Activated CD4-positive, alpha-beta T cell treated with anti-CD3 and anti-CD28 coated beads, Interleukin-2, amount 10 ng/mL, durations not matched to agents 7 days and 5 days (primary cell): ENCODE measurements at regions not wholly inside any gene's neighbourhood (a gene's known extent, or its start where the extent isn't known, plus 50 kb on each side); places are given as distances from the start of the nearest gene placed in this dataset.

Experiments
- CTCF ChIA-PET: fragments of 350-600 bp; sonication (Branson Sonifier 250); formaldehyde crosslinking; loops from one replicate; lab custom pipeline; 2021; ENCODE audit warnings: antibody characterized with exemption; lab: Charles Lee
- POLR2A ChIA-PET: fragments of 350-600 bp; sonication (Branson Sonifier 250); formaldehyde crosslinking; loops from one replicate; lab custom pipeline; 2021; ENCODE audit warnings: antibody characterized with exemption; lab: Charles Lee
- DNase-seq: peaks from one replicate; pipeline ENCODE4 v3.0.0-alpha.2; 2020
- H3K27ac Mint-ChIP-seq: one replicate; pipeline ENCODE4 v1.8.0; 2021; ENCODE audit warnings: mild to moderate bottlenecking, moderate library complexity, mixed read lengths
- H3K27me3 Mint-ChIP-seq: one replicate; pipeline ENCODE4 v1.8.0; 2021; ENCODE audit warnings: mixed read lengths
- H3K36me3 Mint-ChIP-seq: one replicate; pipeline ENCODE4 v1.8.0; 2021; ENCODE audit warnings: low read depth, mixed read lengths
- H3K4me1 Mint-ChIP-seq: one replicate; pipeline ENCODE4 v1.8.0; 2021; ENCODE audit warnings: mixed read lengths
- H3K4me3 Mint-ChIP-seq: one replicate; pipeline ENCODE4 v1.8.0; 2021; ENCODE audit warnings: mild to moderate bottlenecking, moderate library complexity, mixed read lengths
- H3K9me3 Mint-ChIP-seq: one replicate; pipeline ENCODE4 v1.8.0; 2021; ENCODE audit warnings: mixed read lengths

DNA sequence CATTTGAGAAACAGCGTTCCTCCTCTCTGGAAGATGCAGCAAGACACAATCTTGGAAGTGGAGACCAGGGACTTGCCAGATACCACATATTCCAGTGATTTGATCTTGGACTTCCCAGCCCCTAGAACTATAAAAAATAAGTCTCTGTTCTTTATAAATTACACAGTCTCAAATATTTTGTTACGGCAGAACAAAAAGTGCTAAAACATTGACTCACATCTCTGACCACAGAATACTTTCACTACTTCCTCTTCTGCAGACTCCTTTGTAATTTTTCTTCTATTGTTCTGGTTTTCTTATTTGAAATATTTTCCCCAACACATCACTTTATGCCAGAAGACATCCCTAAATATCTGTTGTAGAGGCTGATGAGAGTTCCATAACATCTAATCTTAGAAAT is 706.1 kb upstream of the CDH18 start:
- Mint-ChIP-seq H3K36me3 (no peaks in the 10 kb centered on the region), H3K27me3 (no peaks in the 10 kb centered on the region), H3K4me3 (no peak overlapping the region), H3K4me1 (no peaks in the 10 kb centered on the region), H3K9me3 (peaks cover 11% of the 10 kb centered on the region), H3K27ac (no peak overlapping the region)
- DNase-seq, result no peak
- CTCF ChIA-PET, result no interaction called here
- POLR2A ChIA-PET, result no interaction called here

DNA sequence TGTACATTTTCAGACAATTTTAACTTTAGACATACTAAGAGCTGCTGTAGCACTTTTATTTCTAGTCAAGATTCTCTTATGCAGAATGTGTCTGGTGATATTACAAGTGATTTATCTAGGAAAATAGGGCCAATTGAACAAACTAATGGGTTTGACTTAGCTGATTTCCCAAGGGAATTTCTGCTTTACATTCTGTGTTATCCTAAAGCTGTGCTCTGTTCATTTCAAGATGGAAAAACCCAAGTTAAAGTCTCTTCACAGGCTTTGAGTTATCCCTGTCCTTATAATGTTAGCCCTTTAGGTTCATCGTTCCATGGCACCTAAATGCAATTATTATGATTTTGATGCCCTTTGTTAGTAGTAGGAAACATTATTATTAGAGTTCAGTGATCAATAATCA is 704.9 kb upstream of the CDH18 start:
- Mint-ChIP-seq H3K4me3 (no peak overlapping the region), H3K4me1 (no peaks in the 10 kb centered on the region), H3K36me3 (no peaks in the 10 kb centered on the region), H3K27me3 (no peaks in the 10 kb centered on the region), H3K9me3 (peaks cover 13% of the 10 kb centered on the region), H3K27ac (no peak overlapping the region)
- CTCF ChIA-PET, result interaction anchor here (0.6 kb wide), 1 partner anchor 1365 kb away, joined by 3 read pairs; no protein-coding TSS in a partner anchor
- POLR2A ChIA-PET, result no interaction called here
- DNase-seq, result no peak

DNA sequence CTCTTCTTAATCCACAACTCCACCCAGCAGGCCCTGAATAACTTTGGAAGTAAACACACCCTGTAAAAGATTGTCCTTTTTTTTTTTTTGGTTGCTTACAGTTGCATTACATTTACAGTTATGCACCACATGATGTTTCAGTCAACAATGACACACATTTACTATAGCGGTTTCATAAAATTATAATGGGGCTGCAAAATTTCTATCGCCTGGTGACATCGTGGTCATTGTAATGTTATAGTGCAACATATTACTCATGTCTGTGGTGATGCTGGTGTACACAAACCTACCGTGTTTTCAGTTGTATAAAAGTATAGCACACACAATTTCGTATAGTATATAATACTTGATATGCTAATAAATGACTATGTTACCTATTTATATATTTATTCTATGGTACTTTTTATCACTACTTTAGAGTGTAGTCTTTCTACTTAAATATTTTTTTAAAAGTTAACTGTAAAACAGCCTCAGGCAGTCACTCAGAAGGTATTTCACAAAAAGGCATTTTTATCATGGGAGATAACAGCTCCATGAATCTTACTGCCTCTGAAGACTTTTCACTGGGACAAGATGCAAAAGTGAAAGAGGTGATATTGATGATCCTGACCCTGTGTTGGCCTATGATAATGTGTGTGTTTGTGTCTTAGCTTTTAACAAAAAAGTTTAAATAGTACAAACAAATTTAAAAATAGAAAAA is 695.4 kb upstream of the CDH18 start:
- Mint-ChIP-seq H3K27me3 (no peaks in the 10 kb centered on the region), H3K4me1 (no peaks in the 10 kb centered on the region), H3K9me3 (peaks cover 8% of the 10 kb centered on the region), H3K4me3 (no peak overlapping the region), H3K27ac (no peak overlapping the region), H3K36me3 (no peaks in the 10 kb centered on the region)
- ChIA-PET CTCF (no interaction called here), POLR2A (no interaction called here)
- no peak for DNase-seq

DNA sequence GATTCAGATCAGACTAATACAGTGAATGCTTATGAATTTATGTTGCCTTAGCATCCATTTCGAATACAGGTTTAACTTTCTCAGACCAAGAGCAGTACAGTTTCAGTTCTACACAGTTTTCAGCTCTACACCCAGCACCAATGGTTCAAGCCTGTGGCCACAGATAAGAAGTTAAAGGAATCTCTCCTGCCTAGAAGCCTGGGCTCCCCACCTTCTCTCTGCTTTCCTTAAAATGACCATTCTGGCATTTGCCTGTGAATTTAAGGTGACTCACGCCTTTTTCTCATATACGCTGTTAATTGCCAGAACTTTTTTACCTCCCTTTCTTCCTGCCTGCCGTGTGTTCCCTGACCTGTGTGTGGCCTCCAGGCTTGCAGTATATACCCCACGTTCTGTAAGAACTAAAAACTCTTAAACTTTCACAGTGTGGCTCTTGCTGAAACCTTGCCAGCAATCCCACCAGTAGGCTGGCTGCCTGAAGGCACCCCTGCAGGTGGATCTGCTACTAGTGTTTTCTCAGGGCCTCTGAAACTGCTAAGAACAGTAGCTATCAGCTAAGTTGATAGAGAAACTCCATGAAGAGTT is 692.8 kb upstream of the CDH18 start:
- CTCF ChIA-PET, result no interaction called here
- no peaks in the 10 kb centered on the region for H3K36me3 Mint-ChIP-seq
- no peak for DNase-seq
- H3K4me1 Mint-ChIP-seq, result no peaks in the 10 kb centered on the region
- no peak overlapping the region for H3K4me3 Mint-ChIP-seq
- H3K9me3 Mint-ChIP-seq, result peaks cover 3% of the 10 kb centered on the region
- POLR2A ChIA-PET, result no interaction called here
- H3K27ac Mint-ChIP-seq, result no peak overlapping the region
- H3K27me3 Mint-ChIP-seq, result no peaks in the 10 kb centered on the region

DNA sequence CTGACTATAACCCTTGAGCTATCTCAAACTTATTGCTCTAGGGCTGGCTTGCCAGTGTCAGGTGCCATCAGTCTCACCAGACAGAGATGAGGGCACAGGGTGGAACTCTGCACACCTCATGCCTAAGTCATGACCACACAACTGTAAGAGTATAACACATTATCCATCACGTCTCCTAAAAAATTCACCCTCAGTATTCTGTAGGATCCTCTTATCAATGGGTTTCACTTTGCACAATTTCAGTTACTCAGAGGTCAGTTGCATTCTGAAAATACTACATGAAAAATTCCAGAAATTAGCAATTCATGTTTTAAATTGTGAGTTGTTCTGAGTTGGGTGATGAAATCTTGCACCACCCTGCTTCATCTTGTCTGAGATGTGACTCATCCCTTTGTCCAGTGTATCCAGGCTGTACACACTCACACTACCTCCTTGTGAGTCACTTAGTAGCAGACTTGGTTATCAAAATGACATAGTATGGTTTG is 690.9 kb upstream of the CDH18 start:
- Mint-ChIP-seq H3K27me3 (no peaks in the 10 kb centered on the region), H3K4me3 (no peak overlapping the region)
- CTCF ChIA-PET, result no interaction called here

DNA sequence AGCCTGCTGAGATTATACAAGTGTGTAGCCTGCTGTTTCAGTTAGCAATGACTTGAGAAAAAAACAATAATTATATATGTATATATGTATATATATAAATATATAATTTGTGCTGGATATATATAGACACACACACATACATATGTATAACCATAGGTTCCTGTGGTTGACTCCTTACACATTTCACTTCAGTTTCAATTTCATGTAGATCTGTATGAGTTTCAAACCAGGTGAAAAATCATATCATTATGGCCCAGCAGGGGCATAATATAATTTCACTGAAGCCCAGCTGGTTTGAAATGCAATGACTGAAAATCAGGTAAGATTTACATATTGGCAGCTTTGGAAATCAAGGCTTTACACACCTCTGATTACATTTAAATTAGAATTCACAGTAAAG is 690.4 kb upstream of the CDH18 start:
- H3K9me3 Mint-ChIP-seq, result peaks cover 3% of the 10 kb centered on the region
- H3K4me3 Mint-ChIP-seq, result no peak overlapping the region
- H3K4me1 Mint-ChIP-seq, result no peaks in the 10 kb centered on the region
- CTCF ChIA-PET, result no interaction called here
- no peaks in the 10 kb centered on the region for H3K27me3 Mint-ChIP-seq
- POLR2A ChIA-PET, result no interaction called here
- no peak for DNase-seq
- H3K36me3 Mint-ChIP-seq, result no peaks in the 10 kb centered on the region
- no peak overlapping the region for H3K27ac Mint-ChIP-seq

More for the DNA sequence above, 690.9 kb upstream of the CDH18 start:
- Mint-ChIP-seq H3K4me1 (no peaks in the 10 kb centered on the region), H3K9me3 (peaks cover 3% of the 10 kb centered on the region), H3K36me3 (no peaks in the 10 kb centered on the region), H3K27ac (no peak overlapping the region)
- no peak for DNase-seq
- POLR2A ChIA-PET, result no interaction called here

DNA sequence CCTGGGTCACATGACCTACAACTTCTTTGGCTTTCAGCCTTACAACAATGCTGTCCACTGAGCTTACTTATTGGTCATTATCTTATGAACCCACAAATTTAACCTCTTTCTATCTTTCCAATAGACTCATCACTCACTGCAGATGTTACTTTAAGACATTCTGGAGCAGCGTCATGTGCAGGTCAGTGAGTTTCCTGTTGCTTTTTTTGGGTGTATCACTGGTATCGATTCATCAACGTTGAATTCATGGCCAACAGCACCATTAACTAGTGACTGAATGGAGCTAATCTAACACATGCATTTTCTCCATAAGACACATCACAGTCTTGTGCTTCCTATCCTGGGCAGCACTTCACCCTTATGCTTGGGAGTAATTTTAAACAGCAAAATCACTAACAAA is 672.6 kb upstream of the CDH18 start:
- no peak for DNase-seq
- Mint-ChIP-seq H3K36me3 (no peaks in the 10 kb centered on the region), H3K9me3 (no peaks in the 10 kb centered on the region), H3K27me3 (no peaks in the 10 kb centered on the region), H3K27ac (no peak overlapping the region), H3K4me3 (no peak overlapping the region), H3K4me1 (no peaks in the 10 kb centered on the region)
- POLR2A ChIA-PET, result no interaction called here
- CTCF ChIA-PET, result no interaction called here

DNA sequence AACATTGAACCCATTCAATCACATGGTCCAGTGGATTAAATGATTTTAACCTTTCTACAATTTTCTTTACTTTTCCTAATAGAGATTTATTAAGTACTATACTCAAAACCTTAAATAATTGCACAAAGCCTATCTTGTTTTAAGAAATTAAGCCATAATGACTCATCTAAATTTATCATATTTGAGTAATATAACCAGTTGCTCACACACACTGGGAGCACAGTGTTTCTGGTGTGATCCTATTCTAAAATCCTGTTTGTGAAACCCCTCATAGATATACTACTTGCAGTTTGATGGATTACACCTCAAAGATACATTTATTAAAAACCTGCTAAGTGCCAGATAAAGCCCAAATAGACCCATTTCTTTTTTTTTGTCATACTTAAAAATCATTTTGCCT is 668.3 kb upstream of the CDH18 start:
- Mint-ChIP-seq H3K27ac (no peak overlapping the region), H3K36me3 (no peaks in the 10 kb centered on the region), H3K4me3 (no peak overlapping the region), H3K27me3 (no peaks in the 10 kb centered on the region), H3K4me1 (no peaks in the 10 kb centered on the region), H3K9me3 (peaks cover 10% of the 10 kb centered on the region)
- ChIA-PET CTCF (no interaction called here), POLR2A (no interaction called here)
- no peak for DNase-seq

DNA sequence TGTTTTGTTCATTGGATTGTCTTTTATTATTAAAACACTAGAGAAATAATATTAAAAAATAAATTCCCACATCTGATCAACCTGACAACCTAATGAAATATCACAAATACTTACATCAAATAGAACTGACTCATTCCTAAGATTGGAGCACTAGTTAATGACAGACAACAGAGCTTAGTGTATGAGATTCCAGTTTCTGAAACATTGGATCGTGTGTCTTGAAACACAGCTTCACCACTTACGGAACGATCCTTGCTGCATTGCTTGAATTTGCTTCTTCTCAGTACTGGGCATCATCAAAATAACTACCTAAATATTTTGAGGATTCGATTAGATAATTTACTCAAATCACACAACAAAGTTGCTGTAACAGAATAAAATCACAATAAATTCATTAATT is 667.2 kb upstream of the CDH18 start:
- Mint-ChIP-seq H3K27ac (no peak overlapping the region), H3K27me3 (no peaks in the 10 kb centered on the region), H3K4me3 (no peak overlapping the region), H3K36me3 (no peaks in the 10 kb centered on the region), H3K4me1 (no peaks in the 10 kb centered on the region), H3K9me3 (peaks cover 16% of the 10 kb centered on the region)
- CTCF ChIA-PET, result no interaction called here
- DNase-seq, result no peak
- POLR2A ChIA-PET, result no interaction called here

DNA sequence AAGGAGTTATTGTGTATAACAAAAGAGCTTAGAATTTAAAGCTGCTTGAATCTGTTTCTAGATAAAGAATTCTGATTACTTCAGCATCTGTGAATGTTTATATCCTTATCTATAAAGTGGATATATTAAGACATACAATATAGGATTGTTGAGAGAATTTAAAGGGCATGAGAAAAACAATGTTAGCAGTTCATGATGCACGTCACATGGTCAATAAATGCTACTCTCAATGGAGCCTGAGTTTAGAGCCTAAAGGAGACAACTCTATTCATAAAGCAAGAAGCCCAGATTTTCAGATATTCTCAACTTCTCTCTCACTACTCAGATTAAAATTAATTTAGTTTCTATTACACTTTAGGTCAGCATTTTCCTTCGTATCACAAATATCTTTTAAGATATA is 666.7 kb upstream of the CDH18 start:
- Mint-ChIP-seq H3K9me3 (peaks cover 16% of the 10 kb centered on the region), H3K27ac (no peak overlapping the region)
- CTCF ChIA-PET, result no interaction called here

DNA sequence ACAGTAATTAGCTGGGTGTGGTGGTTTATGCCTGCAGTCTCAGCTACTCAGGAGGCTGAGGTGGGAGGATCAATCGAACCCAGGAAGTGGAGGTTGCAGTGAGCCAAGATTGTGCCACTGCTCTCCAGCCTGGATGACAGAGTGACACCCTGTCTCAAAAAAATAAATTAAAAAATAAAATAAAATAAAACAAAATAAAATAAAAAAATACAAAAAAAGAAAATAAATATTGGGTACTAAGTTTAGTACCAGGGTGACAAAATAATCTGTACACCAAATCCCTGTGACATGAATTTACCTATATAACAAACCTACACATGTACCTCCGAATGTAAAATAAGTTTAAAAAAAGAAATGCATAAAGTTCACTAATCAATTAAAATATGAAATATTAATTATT is 666.0 kb upstream of the CDH18 start:
- Mint-ChIP-seq H3K9me3 (peaks cover 19% of the 10 kb centered on the region), H3K4me1 (no peaks in the 10 kb centered on the region), H3K4me3 (no peak overlapping the region), H3K27ac (no peak overlapping the region), H3K27me3 (no peaks in the 10 kb centered on the region), H3K36me3 (no peaks in the 10 kb centered on the region)
- ChIA-PET CTCF (interaction anchor here (0.5 kb wide), 1 partner anchor 296 kb away, joined by 4 read pairs; no protein-coding TSS in a partner anchor), POLR2A (no interaction called here)
- no peak for DNase-seq

More for the DNA sequence above, 666.7 kb upstream of the CDH18 start:
- Mint-ChIP-seq H3K4me3 (no peak overlapping the region), H3K4me1 (no peaks in the 10 kb centered on the region), H3K36me3 (no peaks in the 10 kb centered on the region), H3K27me3 (no peaks in the 10 kb centered on the region)
- POLR2A ChIA-PET, result no interaction called here
- DNase-seq, result no peak

DNA sequence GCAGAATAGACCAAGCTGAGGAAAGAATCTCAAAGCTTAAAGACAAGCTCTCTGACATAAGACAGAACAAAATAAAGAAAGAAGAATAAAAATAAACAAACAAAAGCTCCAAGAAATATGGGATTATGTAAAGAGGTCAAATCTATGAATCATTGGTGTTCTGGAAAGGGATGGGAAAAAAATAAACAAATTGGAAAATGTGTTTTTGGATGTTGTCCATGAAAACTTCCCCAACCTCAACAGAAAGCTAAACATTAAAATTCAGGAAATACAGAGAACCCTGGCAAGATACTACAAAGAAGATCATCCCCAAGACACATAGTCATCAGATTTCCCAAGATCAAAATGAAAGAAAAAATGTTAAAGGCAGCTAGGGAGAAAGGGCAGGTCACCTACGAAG is 662.0 kb upstream of the CDH18 start:
- no peak overlapping the region for H3K27ac Mint-ChIP-seq
- DNase-seq, result no peak
- H3K36me3 Mint-ChIP-seq, result no peaks in the 10 kb centered on the region
- no peaks in the 10 kb centered on the region for H3K4me1 Mint-ChIP-seq
- CTCF ChIA-PET, result no interaction called here
- H3K9me3 Mint-ChIP-seq, result peaks cover 22% of the 10 kb centered on the region
- POLR2A ChIA-PET, result no interaction called here
- no peaks in the 10 kb centered on the region for H3K27me3 Mint-ChIP-seq
- H3K4me3 Mint-ChIP-seq, result no peak overlapping the region

DNA sequence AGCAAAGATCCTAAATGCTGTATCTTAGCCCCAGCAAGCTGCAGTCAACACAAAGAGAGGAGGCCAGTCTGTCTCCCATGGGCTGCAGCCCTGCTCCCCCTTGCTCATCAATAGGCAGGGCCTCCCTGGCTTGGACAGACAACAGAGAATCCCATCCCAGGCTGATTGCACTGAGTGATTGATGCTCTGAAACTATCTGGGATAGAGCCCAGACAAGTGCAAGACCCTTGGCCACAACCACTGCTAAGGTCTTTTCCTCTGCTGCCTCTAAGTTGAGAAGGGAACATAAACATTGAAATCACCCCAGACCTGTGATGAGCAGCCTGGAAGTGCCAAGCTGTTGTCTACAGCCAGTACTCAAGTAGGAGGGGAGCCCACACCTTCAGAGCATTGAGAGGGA is 661.0 kb upstream of the CDH18 start:
- ChIA-PET POLR2A (no interaction called here), CTCF (no interaction called here)
- Mint-ChIP-seq H3K27ac (no peak overlapping the region), H3K36me3 (no peaks in the 10 kb centered on the region), H3K4me1 (no peaks in the 10 kb centered on the region), H3K9me3 (peaks cover 22% of the 10 kb centered on the region), H3K27me3 (no peaks in the 10 kb centered on the region), H3K4me3 (no peak overlapping the region)
- DNase-seq, result no peak

DNA sequence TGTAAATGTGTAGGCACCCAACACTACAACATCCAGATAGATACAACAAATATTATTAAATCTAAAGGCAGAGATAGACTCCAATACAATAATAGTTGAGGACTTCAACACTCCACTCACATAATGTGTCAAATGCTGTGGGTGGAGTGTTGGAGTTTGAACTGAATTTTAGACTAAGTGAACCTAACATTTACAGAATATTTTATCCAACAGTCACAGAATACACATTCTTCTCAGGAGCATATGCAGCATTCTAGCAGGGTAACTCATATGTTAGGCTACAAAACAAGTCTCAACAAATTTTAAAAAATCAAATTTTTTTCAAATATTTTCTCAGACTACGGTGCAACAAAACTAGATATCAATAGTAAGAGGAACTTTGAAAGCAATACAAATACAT is 648.7 kb upstream of the CDH18 start:
- Mint-ChIP-seq H3K4me3 (no peak overlapping the region), H3K27ac (no peak overlapping the region), H3K9me3 (peaks cover 10% of the 10 kb centered on the region), H3K36me3 (no peaks in the 10 kb centered on the region), H3K27me3 (no peaks in the 10 kb centered on the region), H3K4me1 (no peaks in the 10 kb centered on the region)
- CTCF ChIA-PET, result no interaction called here
- no peak for DNase-seq
- POLR2A ChIA-PET, result no interaction called here
